AG04450 (cell line): ENCODE measurements at regions not wholly inside any gene's neighbourhood (a gene's known extent, or its start where the extent isn't known, plus 50 kb on each side); places are given as distances from the start of the nearest gene placed in this dataset.
"Not testable (repeated sequence)": the region's sequence is repeated elsewhere in the genome, so short reads cannot be mapped to it uniquely, and the experiment has no call there.

Source experiments
- CTCF ChIA-PET: fragments of 300-600, 350-600 bp; formaldehyde crosslinking; extraction: SDS; loops from one replicate; lab custom pipeline; 2022; ENCODE audit warnings: antibody characterized with exemption, inconsistent platforms; lab: Charles Lee
- POLR2A ChIA-PET: fragments of 350-600 bp; formaldehyde crosslinking; extraction: SDS; loops from one replicate; lab custom pipeline; 2021; ENCODE audit warnings: antibody characterized with exemption, inconsistent platforms; lab: Yijun Ruan, JAX
- DNase-seq: peaks from one replicate; pipeline ENCODE4 v3.0.0-alpha.2; 2011; ENCODE audit warnings: low read depth, low spot score
- H3K27ac ChIP-seq: one replicate; pipeline ENCODE4 v1.5.1; 2012; ENCODE audit warnings: low read depth, low read length, control low read depth
- H3K27me3 ChIP-seq: one replicate; pipeline ENCODE4 v1.6.0; 2012; ENCODE audit warnings: low read length; ENCODE audit not compliant: control insufficient read depth, insufficient read depth
- H3K4me3 ChIP-seq: 2 replicates; pipeline ENCODE4 v1.5.1; 2011; ENCODE audit warnings: mild to moderate bottlenecking, low read depth, low read length, control low read depth
- H3K9me3 ChIP-seq: 2 replicates; pipeline ENCODE4 v1.5.1; 2012; ENCODE audit warnings: low read length; ENCODE audit not compliant: control insufficient read depth, insufficient read depth
- TF ChIP-seq, protein P1 (sequence below): IDR thresholded peaks from 2 replicates; pipeline ENCODE4 v1.5.1; 2011; ENCODE audit warnings: low read depth, low read length, control low read depth, inconsistent platforms

DNA sequence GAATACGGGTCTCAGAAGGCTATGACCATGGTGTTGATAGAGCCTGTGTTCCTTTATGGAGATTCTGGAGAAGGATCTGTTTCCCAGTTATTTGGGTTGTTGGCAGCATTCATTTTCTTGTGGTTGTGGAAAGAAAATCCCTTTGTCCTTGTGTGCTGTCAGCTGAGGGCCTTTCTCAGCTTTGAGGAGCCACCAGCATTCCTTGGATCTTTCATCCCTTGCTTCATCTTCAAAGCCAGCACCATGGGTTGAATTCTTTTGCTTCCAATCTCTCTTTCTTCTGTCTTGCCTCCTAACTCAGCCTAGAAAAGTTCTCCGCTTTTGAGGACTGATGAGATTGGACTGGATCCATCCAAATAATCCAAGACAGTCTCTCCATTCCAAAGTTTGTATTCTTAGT lies 103.2 kb upstream of the MMADHC start:
- no peak overlapping the region for H3K4me3 ChIP-seq
- no peak overlapping the region for H3K27ac ChIP-seq
- TF ChIP-seq, protein P1, sequence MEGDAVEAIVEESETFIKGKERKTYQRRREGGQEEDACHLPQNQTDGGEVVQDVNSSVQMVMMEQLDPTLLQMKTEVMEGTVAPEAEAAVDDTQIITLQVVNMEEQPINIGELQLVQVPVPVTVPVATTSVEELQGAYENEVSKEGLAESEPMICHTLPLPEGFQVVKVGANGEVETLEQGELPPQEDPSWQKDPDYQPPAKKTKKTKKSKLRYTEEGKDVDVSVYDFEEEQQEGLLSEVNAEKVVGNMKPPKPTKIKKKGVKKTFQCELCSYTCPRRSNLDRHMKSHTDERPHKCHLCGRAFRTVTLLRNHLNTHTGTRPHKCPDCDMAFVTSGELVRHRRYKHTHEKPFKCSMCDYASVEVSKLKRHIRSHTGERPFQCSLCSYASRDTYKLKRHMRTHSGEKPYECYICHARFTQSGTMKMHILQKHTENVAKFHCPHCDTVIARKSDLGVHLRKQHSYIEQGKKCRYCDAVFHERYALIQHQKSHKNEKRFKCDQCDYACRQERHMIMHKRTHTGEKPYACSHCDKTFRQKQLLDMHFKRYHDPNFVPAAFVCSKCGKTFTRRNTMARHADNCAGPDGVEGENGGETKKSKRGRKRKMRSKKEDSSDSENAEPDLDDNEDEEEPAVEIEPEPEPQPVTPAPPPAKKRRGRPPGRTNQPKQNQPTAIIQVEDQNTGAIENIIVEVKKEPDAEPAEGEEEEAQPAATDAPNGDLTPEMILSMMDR, result no peak
- H3K27me3 ChIP-seq, result no peaks in the 10 kb centered on the region
- ChIA-PET CTCF (no interaction called here), POLR2A (no interaction called here)
- H3K9me3 ChIP-seq, result no peaks in the 10 kb centered on the region
- DNase-seq, result no peak

DNA sequence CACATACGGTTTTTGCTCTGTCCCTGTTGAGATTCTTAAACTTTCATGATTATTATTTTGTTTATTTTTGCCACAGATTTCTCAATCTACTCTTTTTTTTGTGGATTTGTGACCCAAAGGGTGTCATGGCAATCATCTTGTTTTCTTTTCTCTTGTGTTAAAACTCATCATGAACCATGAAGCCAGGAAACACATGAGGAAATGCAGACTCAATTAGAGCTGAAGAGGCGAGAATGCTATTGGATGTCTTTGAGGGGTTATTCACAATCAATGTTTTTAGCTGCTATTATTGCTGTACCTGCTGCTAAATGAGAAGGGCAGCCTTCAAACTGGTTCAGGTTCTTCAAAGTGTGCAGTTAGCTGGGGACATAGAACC lies 99.5 kb upstream of the MMADHC start:
- TF ChIP-seq, protein P1, result no peak
- no peaks in the 10 kb centered on the region for H3K9me3 ChIP-seq
- POLR2A ChIA-PET, result no interaction called here
- H3K27ac ChIP-seq, result no peak overlapping the region
- H3K27me3 ChIP-seq, result no peaks in the 10 kb centered on the region
- CTCF ChIA-PET, result no interaction called here
- DNase-seq, result no peak
- H3K4me3 ChIP-seq, result no peak overlapping the region

DNA sequence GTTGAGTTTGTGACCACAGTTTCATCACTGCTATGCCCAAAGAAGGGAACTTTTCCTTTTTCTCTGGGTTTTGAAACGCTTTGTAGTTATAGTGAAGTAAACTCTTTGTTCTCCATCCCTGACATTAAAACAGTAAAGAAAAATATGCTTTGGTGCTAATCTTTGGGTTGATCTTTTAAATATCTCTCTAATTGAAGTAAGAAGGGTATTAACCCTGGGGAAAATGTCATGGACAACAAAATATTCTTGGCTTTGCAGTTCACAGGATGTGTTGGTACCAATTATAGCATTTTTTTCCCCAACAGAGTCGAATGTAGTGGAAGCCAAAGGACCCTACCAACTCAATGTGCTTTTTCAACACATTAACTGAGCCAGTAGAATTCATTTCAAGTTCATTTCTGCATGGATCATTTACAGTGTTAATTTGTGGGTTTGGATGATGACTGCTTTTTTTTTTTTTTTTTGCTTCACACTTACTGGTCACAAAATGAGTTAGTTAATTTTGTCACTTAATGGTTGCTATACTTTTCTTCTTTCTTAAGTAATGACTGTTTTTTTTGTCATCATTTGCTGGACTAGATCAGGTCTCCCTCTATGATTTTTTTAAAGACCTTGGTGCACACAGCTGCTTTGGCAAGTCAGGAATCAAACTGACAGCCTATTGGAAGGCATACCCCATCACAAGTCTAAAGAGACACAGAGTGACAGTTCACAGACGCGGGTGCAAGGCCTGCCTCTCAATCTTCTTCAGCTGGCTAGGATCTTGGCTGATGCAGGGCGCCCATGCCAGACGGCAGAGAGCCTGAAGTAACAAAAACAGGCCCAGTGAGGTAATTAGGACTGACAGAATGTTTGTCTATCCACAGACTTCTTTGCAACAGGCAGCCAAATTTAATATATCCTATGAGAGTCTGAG lies 98.8 kb upstream of the MMADHC start:
- POLR2A ChIA-PET, result no interaction called here
- Histone ChIP-seq H3K9me3 (no peaks in the 10 kb centered on the region), H3K27ac (no peak overlapping the region), H3K4me3 (no peak overlapping the region), H3K27me3 (no peaks in the 10 kb centered on the region)
- no peak for DNase-seq
- TF ChIP-seq, protein P1, result no peak
- CTCF ChIA-PET, result no interaction called here

DNA sequence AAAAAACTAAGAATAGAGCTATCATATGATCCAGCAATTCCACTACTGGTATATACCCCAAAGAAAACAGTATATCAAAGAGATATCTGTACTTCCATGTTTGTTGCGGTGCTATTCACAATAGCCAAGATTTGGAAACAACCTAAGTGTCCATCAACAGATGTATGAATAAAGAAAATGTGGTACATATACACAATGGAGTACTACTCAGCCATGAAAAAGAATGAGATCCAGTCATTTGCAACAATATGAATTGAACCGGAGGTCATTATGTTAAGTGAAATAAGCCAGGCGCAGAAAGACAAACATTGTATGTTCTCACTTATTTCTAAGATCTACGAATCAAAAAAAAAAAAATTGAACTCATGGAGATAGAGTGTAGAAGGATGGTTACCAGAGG lies 97.8 kb upstream of the MMADHC start:
- H3K4me3 ChIP-seq, POLR2A ChIA-PET, H3K9me3 ChIP-seq, DNase-seq, H3K27me3 ChIP-seq, H3K27ac ChIP-seq, CTCF ChIA-PET: not testable (repeated sequence)

DNA sequence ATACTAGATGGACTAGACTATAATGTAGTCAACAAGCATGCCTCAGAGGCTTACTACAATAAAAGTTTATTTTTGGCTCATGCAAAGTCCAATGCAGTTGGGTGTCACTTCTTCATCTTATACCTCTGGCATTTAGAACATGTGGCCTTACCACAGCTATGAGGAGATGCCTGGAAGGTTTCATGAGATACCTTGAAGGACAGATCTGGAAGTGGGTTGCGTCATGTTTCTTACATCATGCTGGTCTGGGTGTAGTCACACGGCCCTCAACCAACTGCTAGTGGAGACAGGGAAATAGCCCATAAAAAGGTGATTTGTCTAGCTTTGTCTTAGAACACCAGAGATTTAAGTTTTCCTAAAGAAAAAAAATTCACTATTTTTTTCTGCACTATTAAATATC lies 91.7 kb upstream of the MMADHC start:
- Histone ChIP-seq H3K4me3 (no peak overlapping the region), H3K27me3 (no peaks in the 10 kb centered on the region), H3K27ac (no peak overlapping the region), H3K9me3 (no peaks in the 10 kb centered on the region)
- ChIA-PET POLR2A (no interaction called here), CTCF (no interaction called here)
- no peak for DNase-seq
- TF ChIP-seq, protein P1, result no peak
